GM19438 (cell line): ENCODE measurements at regions not wholly inside any gene's neighbourhood (a gene's known extent, or its start where the extent isn't known, plus 50 kb on each side); places are given as distances from the start of the nearest gene placed in this dataset.

Experiments
- ATAC-seq: cut with Tn5 transposase; IDR thresholded peaks from one replicate; pipeline ENCODE4 v1.9.1; 2021; ENCODE audit warnings: low read depth; ENCODE audit not compliant: unreplicated experiment

GRCh38 chr9:88233091-88233490, 94.8 kb upstream of the SPATA31C2 start:
- ATAC-seq = no peak

DNA sequence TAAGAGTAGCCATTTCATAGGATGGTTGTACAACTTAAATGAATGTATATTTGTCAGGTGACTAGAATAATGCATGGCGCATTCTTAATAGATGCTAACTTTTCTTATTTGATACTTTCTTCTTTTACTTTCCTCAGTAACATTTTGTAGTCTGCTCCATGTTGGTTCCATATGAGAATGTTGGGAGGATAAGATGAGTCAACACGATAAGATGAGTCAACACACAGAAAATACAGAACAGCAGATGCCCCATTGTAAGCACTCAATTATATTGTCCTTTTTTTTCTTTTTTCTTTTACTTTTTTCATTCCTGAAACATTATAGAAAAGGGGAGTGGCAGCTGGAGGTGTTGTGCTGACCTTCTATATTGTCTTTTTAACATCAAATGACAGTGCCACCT, 92.3 kb upstream of the SPATA31C2 start:
- ATAC-seq = no peak

- ATAC-seq = no peak
These were observed 91.2 kb upstream of the SPATA31C2 start for GRCh38 chr9:88229434-88229833.

- no peak for ATAC-seq
These were observed 86.7 kb upstream of the SPATA31C2 start for GRCh38 chr9:88224938-88225337.

DNA sequence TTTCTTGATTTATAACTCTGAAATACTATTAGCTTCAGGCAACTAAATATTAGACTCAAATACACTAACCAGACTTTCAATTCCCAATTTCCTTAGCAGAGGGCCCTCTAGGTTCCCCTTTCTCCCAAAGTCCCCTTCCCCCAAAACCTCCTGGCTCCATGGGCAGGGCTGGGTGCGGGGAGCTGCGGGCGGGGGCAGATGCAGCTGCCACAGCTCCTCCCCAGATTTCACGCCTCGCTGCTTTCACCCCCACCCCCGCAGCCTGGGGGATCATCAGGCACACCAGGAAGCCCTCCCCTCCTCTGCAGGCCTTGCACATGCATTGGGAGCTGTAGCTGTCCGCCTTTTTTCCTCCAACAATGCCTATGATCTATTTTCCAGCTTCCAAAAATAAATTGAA, 82.8 kb upstream of the SPATA31C2 start:
- ATAC-seq = no peak

DNA sequence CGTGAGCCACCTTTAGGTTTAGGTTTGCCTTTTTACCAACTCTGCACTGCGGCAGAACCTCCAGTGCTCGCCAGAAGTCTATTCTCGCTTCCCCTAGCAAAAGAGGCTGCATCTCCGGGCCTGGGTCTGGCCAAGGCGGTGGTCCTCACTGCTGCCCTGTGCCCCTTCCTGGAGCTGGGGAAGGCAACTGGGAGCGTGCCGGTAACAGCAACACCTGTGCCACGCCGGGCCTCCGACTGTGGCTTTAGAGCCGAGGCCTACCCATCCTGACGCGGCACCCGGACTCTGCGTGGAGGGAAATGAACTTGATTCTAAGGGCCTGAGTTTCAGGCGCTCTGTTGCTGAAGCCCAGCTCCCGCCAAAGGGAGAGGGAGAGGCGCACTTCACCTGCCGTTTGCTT, 82.4 kb upstream of the SPATA31C2 start:
- ATAC-seq = no peak

DNA sequence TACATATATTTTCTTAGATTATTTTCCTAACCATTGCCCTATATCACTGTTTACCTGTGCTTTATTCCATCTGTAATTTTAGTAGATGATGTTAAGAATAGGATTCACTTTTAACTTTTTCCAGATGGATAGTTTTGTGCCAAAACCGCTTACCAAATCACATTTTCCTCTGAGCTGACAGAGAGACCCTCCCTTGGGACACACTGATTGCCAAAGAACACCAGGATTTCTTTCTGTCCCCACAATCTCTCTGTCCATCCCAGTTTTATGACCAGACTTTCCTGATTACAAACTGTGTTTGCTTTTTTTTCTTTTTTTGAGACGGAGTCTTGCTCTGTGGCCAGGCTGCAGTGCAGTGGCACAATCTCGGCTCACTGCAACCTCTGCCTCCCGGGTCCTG, 81.3 kb upstream of the SPATA31C2 start:
- no peak for ATAC-seq

GRCh38 chr9:88218726-88219125, 80.5 kb upstream of the SPATA31C2 start:
- ATAC-seq = no peak

- ATAC-seq = no peak
These were observed 78.1 kb upstream of the SPATA31C2 start for GRCh38 chr9:88216126-88216995.

GRCh38 chr9:88215196-88216125, 77.2 kb upstream of the SPATA31C2 start:
- ATAC-seq = no peak

- no peak for ATAC-seq
These were observed 64.0 kb upstream of the SPATA31C2 start for GRCh38 chr9:88202321-88202720.

DNA sequence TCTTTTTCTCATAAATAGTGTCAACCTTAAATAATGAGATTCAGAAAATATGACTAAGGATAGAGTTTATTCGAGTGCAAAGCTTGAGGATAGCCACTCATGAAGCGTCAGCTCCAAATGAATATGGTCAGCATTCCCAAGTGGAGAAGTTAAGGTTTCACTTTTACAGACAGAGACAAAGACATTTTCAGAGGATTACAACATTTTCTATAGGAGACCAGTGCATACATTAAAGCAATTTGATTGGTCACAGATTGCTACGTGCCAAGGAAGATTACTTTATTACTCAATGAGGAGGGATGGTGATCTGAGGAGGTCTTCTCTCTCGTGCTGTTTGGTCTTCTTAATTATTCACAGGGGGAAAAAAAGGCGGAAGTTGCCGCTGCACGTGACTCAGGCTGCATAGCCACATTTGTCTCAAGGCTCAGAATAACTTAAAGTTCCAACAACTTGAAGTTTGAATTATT, 60.1 kb upstream of the SPATA31C2 start:
- ATAC-seq = no peak

- no peak for ATAC-seq
These were observed 59.6 kb upstream of the SPATA31C2 start for GRCh38 chr9:88197781-88198340.

- no peak for ATAC-seq
These were observed 58.7 kb upstream of the SPATA31C2 start for GRCh38 chr9:88197016-88197415.

DNA sequence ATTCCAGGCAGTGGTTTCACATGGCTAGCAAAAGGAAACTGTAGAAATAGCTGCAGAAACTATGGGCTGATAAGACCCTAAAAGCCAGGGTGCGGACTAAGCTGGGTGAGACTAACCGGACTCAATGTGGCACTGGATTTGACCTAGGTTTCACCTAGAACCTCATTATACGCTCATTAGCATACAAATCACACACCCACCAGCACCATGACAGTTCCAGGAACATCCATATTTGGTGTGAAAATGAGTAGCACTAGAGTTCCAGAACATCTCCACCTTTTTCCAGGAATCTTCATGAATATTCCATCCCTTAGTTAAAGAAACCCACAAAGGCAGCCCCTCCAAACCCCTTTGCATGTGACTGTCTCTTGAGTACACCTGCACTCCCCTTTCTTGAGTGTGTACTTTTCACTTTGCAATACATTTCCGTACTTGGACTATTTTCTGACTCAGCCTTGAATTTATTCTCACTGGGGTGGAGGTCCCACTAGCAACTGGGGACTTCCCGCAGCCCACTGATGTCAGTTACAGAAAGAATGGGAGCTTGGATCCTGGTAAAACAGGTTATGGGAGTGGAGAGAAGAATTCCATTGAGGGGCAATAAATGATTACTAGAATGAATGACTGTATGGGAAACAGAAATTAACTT, 58.0 kb upstream of the SPATA31C2 start:
- no peak for ATAC-seq

GRCh38 chr9:88193766-88194165, 55.5 kb upstream of the SPATA31C2 start:
- ATAC-seq = no peak

GRCh38 chr9:88191456-88191855, 53.2 kb upstream of the SPATA31C2 start:
- ATAC-seq = no peak

DNA sequence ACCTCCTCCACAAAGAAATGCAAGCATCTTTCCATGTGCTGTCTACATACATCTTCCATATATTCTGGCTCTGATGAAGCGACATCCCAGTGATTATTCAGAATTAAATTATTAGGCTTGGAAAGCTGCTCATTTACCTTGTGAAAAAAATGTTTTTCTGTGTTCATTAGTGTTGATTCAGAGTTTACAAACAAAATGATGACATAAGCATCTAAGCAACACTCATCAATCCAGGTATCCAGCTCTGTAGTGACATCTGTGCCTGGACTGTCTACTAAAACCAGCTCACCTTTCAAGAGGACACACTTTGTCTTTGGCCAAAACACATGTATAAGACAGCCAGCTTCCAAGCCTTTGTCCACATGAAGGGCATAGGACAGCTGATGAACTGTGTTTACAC, 51.1 kb upstream of the SPATA31C2 start:
- ATAC-seq = no peak
